Breast epithelium (tissue), 4 donors: ENCODE measurements at regions not wholly inside any gene's neighbourhood (a gene's known extent, or its start where the extent isn't known, plus 50 kb on each side); places are given as distances from the start of the nearest gene placed in this dataset.
"Not testable (repeated sequence)": the region's sequence is repeated elsewhere in the genome, so short reads cannot be mapped to it uniquely, and the experiment has no call there.

ENCODE experiments used
- DNase-seq, 2 donors: peaks; one replicate each; pipeline ENCODE4 v3.0.0-alpha.2; 2019; ENCODE audit warnings: low spot score in 2 of 2
- H3K27ac ChIP-seq, 2 donors: fragments of 200-600 bp; sonication (generic) in 1 of 2; one replicate each; pipeline ENCODE4 v1.5.1; 2016 to 2019; ENCODE audit warnings: mild to moderate bottlenecking in 1 of 2
- H3K27me3 ChIP-seq, 2 donors: fragments of 200-600 bp; sonication (generic) in 1 of 2; one replicate each; pipeline versions ENCODE4 v1.5.1 to v1.6.0; 2017 to 2019; ENCODE audit warnings: control low read depth in 1 of 2, mild to moderate bottlenecking in 1 of 2
- H3K36me3 ChIP-seq: fragments of 200-600 bp; one replicate; pipeline ENCODE4 v1.5.1; 2019
- H3K4me1 ChIP-seq, 2 donors: fragments of 200-600 bp; sonication (generic); one replicate each; pipeline ENCODE4 v1.5.1; 2016 to 2019; ENCODE audit warnings: control low read depth in 1 of 2
- H3K4me3 ChIP-seq, 3 donors: fragments of 200-600 bp; sonication (generic); 1 replicate in 2 of 3; 2 replicates in 1 of 3; pipeline ENCODE4 v1.5.1; 2016 to 2019; ENCODE audit warnings: mild to moderate bottlenecking in 3 of 3, moderate library complexity in 2 of 3
- H3K9me3 ChIP-seq, 2 donors: fragments of 200-600 bp; sonication (generic) in 1 of 2; one replicate each; pipeline ENCODE4 v1.5.1; 2016 to 2019; ENCODE audit warnings: control low read depth in 1 of 2
- CTCF ChIP-seq, 3 donors: fragments of 450-650 bp; IDR thresholded peaks; one replicate each; pipeline ENCODE4 v1.5.1; 2016 to 2017; ENCODE audit warnings: antibody characterized with exemption in 3 of 3, mild to moderate bottlenecking in 3 of 3, moderate library complexity in 3 of 3
- POLR2A ChIP-seq: fragments of 450-650 bp; IDR thresholded peaks from one replicate; pipeline ENCODE4 v1.6.1; 2016; ENCODE audit warnings: antibody characterized with exemption, mild to moderate bottlenecking, moderate library complexity
- POLR2AphosphoS5 ChIP-seq, 3 donors: sonication (generic); formaldehyde crosslinking; IDR thresholded peaks; one replicate each; pipeline ENCODE4 v1.6.1; 2017; ENCODE audit warnings: antibody characterized with exemption in 3 of 3
- intact Hi-C: fragments of 100-400 bp; cut with DNase I; formaldehyde crosslinking; loops from one replicate; pipeline ENCODE4 v1.15.1; 2023; ENCODE audit warnings: low total_unique reads

- Histone ChIP-seq H3K4me1 (no peaks in the 10 kb centered on the region), H3K27me3 (no peaks in the 10 kb centered on the region), H3K9me3 (no peaks in the 10 kb centered on the region), H3K27ac (no peak overlapping the region), H3K4me3 (no peak overlapping the region), H3K36me3 (no peaks in the 10 kb centered on the region)
- TF ChIP-seq POLR2A (no peak), POLR2AphosphoS5 (IDR thresholded peaks at IDR 0.05) (no peak), CTCF (IDR thresholded peaks at IDR 0.05) (no peak)
- intact Hi-C loops = no loop called here
- DNase-seq = no peak
These were observed 104.0 kb upstream of the SLC16A7 start for GRCh38 chr12:59491877-59492276.

- Histone ChIP-seq H3K27me3 (no peaks in the 10 kb centered on the region), H3K27ac (no peak overlapping the region), H3K4me1 (no peaks in the 10 kb centered on the region), H3K36me3 (no peaks in the 10 kb centered on the region), H3K4me3 (no peak overlapping the region), H3K9me3 (no peaks in the 10 kb centered on the region)
- DNase-seq = no peak
- no peak for TF ChIP-seq POLR2AphosphoS5 (IDR thresholded peaks at IDR 0.05)
- TF ChIP-seq POLR2A = no peak
- no peak for TF ChIP-seq CTCF (IDR thresholded peaks at IDR 0.05)
- intact Hi-C loops = no loop called here
These were observed 109.0 kb upstream of the SLC16A7 start for GRCh38 chr12:59486827-59487226.

GRCh38 chr12:59484575-59484974 lies 111.3 kb upstream of the SLC16A7 start:
- H3K36me3 ChIP-seq = no peaks in the 10 kb centered on the region
- intact Hi-C loops = no loop called here
- H3K9me3 ChIP-seq = no peaks in the 10 kb centered on the region
- no peak for DNase-seq
- no peaks in the 10 kb centered on the region for H3K4me1 ChIP-seq
- no peak overlapping the region for H3K27ac ChIP-seq
- H3K4me3 ChIP-seq = no peak overlapping the region
- TF ChIP-seq CTCF (IDR thresholded peaks at IDR 0.05) (no peak), POLR2AphosphoS5 (IDR thresholded peaks at IDR 0.05) (no peak), POLR2A (no peak)
- no peaks in the 10 kb centered on the region for H3K27me3 ChIP-seq

- H3K36me3 ChIP-seq, H3K9me3 ChIP-seq, intact Hi-C loops, H3K4me3 ChIP-seq, H3K27me3 ChIP-seq, H3K4me1 ChIP-seq, H3K27ac ChIP-seq, DNase-seq: not testable (repeated sequence)
These were observed 121.6 kb upstream of the SLC16A7 start for GRCh38 chr12:59474236-59474635.

- DNase-seq = no peak
- Histone ChIP-seq H3K27ac (no peak overlapping the region), H3K4me1 (no peaks in the 10 kb centered on the region), H3K4me3 (no peak overlapping the region), H3K27me3 (no peaks in the 10 kb centered on the region), H3K36me3 (no peaks in the 10 kb centered on the region), H3K9me3 (peaks cover 0 to 4% of the 10 kb centered on the region in 2 donors)
- no peak for TF ChIP-seq POLR2AphosphoS5 (IDR thresholded peaks at IDR 0.05)
- no peak for TF ChIP-seq CTCF (IDR thresholded peaks at IDR 0.05)
- no peak for TF ChIP-seq POLR2A
- intact Hi-C loops = no loop called here
These were observed 123.6 kb upstream of the SLC16A7 start for GRCh38 chr12:59472273-59472672.

GRCh38 chr12:59459966-59460660 lies 135.7 kb upstream of the SLC16A7 start:
- Histone ChIP-seq H3K9me3 (no peaks in the 10 kb centered on the region), H3K36me3 (no peaks in the 10 kb centered on the region), H3K27ac (no peak overlapping the region), H3K27me3 (no peaks in the 10 kb centered on the region), H3K4me3 (no peak overlapping the region), H3K4me1 (no peaks in the 10 kb centered on the region)
- DNase-seq = no peak
- intact Hi-C loops = no loop called here
- TF ChIP-seq POLR2A (no peak), CTCF (IDR thresholded peaks at IDR 0.05) (no peak), POLR2AphosphoS5 (IDR thresholded peaks at IDR 0.05) (no peak)
